ENCODE measurements at regions not wholly inside any gene's neighbourhood (a gene's known extent, or its start where the extent isn't known, plus 50 kb on each side); places are given as distances from the start of the nearest gene placed in this dataset.

GRCh38 chr15:60172143-60172542 lies 168.0 kb downstream of the FOXB1 start:
- TF ChIP-seq CTCF (IDR thresholded peaks at IDR 0.05) (no peak), EP300 (IDR thresholded peaks at IDR 0.05) (no peak), POLR2A (IDR thresholded peaks at IDR 0.05; ENCODE audit: low read depth) (no peak), POLR2AphosphoS5 (IDR thresholded peaks at IDR 0.05) (no peak)
